ENCODE measurements at regions not wholly inside any gene's neighbourhood (a gene's known extent, or its start where the extent isn't known, plus 50 kb on each side); places are given as distances from the start of the nearest gene placed in this dataset.

GRCh38 chr11:70593446-70593983 lies 195.2 kb downstream of the CTTN start:
- H3K4me1 ChIP-seq (ENCODE audit: insufficient read depth, poor library complexity, severe bottlenecking) = no peaks in the 10 kb centered on the region
- no peak for DNase-seq (ENCODE audit: low spot score)

GRCh38 chr11:70594031-70594430 lies 195.7 kb downstream of the CTTN start:
- H3K27me3 ChIP-seq (ENCODE audit: insufficient read depth, poor library complexity, severe bottlenecking) = no peaks in the 10 kb centered on the region
- H3K4me3 ChIP-seq (ENCODE audit: severe bottlenecking) = no peak overlapping the region
- H3K36me3 ChIP-seq (ENCODE audit: low read depth) = no peaks in the 10 kb centered on the region
- no peaks in the 10 kb centered on the region for H3K9me3 ChIP-seq (ENCODE audit: severe bottlenecking)
- TF ChIP-seq, protein P1, sequence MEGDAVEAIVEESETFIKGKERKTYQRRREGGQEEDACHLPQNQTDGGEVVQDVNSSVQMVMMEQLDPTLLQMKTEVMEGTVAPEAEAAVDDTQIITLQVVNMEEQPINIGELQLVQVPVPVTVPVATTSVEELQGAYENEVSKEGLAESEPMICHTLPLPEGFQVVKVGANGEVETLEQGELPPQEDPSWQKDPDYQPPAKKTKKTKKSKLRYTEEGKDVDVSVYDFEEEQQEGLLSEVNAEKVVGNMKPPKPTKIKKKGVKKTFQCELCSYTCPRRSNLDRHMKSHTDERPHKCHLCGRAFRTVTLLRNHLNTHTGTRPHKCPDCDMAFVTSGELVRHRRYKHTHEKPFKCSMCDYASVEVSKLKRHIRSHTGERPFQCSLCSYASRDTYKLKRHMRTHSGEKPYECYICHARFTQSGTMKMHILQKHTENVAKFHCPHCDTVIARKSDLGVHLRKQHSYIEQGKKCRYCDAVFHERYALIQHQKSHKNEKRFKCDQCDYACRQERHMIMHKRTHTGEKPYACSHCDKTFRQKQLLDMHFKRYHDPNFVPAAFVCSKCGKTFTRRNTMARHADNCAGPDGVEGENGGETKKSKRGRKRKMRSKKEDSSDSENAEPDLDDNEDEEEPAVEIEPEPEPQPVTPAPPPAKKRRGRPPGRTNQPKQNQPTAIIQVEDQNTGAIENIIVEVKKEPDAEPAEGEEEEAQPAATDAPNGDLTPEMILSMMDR (IDR thresholded peaks at IDR 0.05; ENCODE audit: poor library complexity, severe bottlenecking) = no peak
- ATAC-seq (ENCODE audit: low read depth) = no peak
- no peaks in the 10 kb centered on the region for H3K4me1 ChIP-seq (ENCODE audit: insufficient read depth, poor library complexity, severe bottlenecking)
- H3K27ac ChIP-seq (ENCODE audit: poor library complexity, severe bottlenecking) = no peak overlapping the region
- DNase-seq (ENCODE audit: low spot score) = no peak

More at GRCh38 chr11:70593446-70593983, 195.2 kb downstream of the CTTN start:
- TF ChIP-seq, protein P1 (IDR thresholded peaks at IDR 0.05; ENCODE audit: poor library complexity, severe bottlenecking) = no peak
- no peak overlapping the region for H3K27ac ChIP-seq (ENCODE audit: poor library complexity, severe bottlenecking)
- H3K4me3 ChIP-seq (ENCODE audit: severe bottlenecking) = no peak overlapping the region
- no peaks in the 10 kb centered on the region for H3K27me3 ChIP-seq (ENCODE audit: insufficient read depth, poor library complexity, severe bottlenecking)
- H3K36me3 ChIP-seq (ENCODE audit: low read depth) = no peaks in the 10 kb centered on the region
- H3K9me3 ChIP-seq (ENCODE audit: severe bottlenecking) = no peaks in the 10 kb centered on the region
- ATAC-seq (ENCODE audit: low read depth) = no peak

DNA sequence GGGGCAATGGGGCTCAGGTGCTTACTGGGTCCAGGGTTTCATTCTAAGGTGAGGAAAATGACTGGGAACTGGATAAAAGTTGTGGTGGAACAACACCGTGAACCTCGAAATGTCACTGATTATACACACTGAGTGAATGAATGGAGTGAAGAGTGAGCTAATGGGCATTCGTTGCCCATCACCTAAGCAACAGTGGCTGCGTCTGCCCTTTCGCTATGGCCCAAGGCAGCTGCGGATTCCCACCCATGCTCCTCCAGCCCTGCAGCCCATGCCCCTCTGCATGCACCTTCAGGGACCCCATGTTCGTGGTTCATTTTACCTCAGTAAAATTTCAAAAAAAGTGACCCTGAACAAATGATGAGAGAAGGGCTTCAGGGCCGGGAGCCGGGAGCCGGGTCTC lies 196.3 kb downstream of the CTTN start:
- Histone ChIP-seq H3K36me3 (ENCODE audit: low read depth) (no peaks in the 10 kb centered on the region), H3K4me1 (ENCODE audit: insufficient read depth, poor library complexity, severe bottlenecking) (no peaks in the 10 kb centered on the region)
- no peak for ATAC-seq (ENCODE audit: low read depth)

DNA sequence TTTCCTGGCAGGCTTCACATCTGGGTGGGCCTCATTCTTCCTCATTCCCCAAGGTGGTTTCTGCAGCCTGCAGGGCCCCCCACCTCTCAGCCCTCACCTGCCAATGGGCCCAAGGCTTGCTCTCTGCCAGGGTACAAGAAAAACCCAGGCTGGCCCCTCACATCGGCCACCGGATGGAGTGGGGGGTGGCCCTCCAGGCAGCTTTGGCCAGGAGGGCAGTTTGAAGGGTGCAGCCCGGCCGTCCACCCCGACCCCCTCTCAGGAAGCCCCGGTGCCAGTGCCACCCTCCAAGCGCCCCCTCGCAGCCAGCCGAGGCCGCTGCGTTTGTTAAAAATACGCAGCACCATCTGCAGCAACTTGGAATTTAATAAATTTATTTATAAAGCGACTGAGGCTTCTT lies 196.7 kb downstream of the CTTN start:
- TF ChIP-seq, protein P1 (IDR thresholded peaks at IDR 0.05; ENCODE audit: poor library complexity, severe bottlenecking) = no peak
- no peak overlapping the region for H3K4me3 ChIP-seq (ENCODE audit: severe bottlenecking)
- DNase-seq (ENCODE audit: low spot score) (no peak), ATAC-seq (ENCODE audit: low read depth) (no peak)
- no peaks in the 10 kb centered on the region for H3K9me3 ChIP-seq (ENCODE audit: severe bottlenecking)
- H3K36me3 ChIP-seq (ENCODE audit: low read depth) = no peaks in the 10 kb centered on the region
- H3K27ac ChIP-seq (ENCODE audit: poor library complexity, severe bottlenecking) = no peak overlapping the region
- no peaks in the 10 kb centered on the region for H3K4me1 ChIP-seq (ENCODE audit: insufficient read depth, poor library complexity, severe bottlenecking)
- H3K27me3 ChIP-seq (ENCODE audit: insufficient read depth, poor library complexity, severe bottlenecking) = no peaks in the 10 kb centered on the region

More for the DNA sequence above, 196.3 kb downstream of the CTTN start:
- Histone ChIP-seq H3K4me3 (ENCODE audit: severe bottlenecking) (no peak overlapping the region), H3K9me3 (ENCODE audit: severe bottlenecking) (no peaks in the 10 kb centered on the region), H3K27me3 (ENCODE audit: insufficient read depth, poor library complexity, severe bottlenecking) (no peaks in the 10 kb centered on the region), H3K27ac (ENCODE audit: poor library complexity, severe bottlenecking) (no peak overlapping the region)
- DNase-seq (ENCODE audit: low spot score) = no peak
- TF ChIP-seq, protein P1 (IDR thresholded peaks at IDR 0.05; ENCODE audit: poor library complexity, severe bottlenecking) = no peak

GRCh38 chr11:70595452-70595851 lies 197.1 kb downstream of the CTTN start:
- no peaks in the 10 kb centered on the region for H3K27me3 ChIP-seq (ENCODE audit: insufficient read depth, poor library complexity, severe bottlenecking)
- no peaks in the 10 kb centered on the region for H3K36me3 ChIP-seq (ENCODE audit: low read depth)
- H3K9me3 ChIP-seq (ENCODE audit: severe bottlenecking) = no peaks in the 10 kb centered on the region
- no peak overlapping the region for H3K4me3 ChIP-seq (ENCODE audit: severe bottlenecking)
- ATAC-seq (ENCODE audit: low read depth) (no peak), DNase-seq (ENCODE audit: low spot score) (no peak)
- H3K27ac ChIP-seq (ENCODE audit: poor library complexity, severe bottlenecking) = no peak overlapping the region
- TF ChIP-seq, protein P1 (IDR thresholded peaks at IDR 0.05; ENCODE audit: poor library complexity, severe bottlenecking) = no peak
- no peaks in the 10 kb centered on the region for H3K4me1 ChIP-seq (ENCODE audit: insufficient read depth, poor library complexity, severe bottlenecking)

Measured in RWPE2 (cell line).